NCI-H82 (cell line): ENCODE measurements at regions not wholly inside any gene's neighbourhood (a gene's known extent, or its start where the extent isn't known, plus 50 kb on each side); places are given as distances from the start of the nearest gene placed in this dataset.
"Not testable (repeated sequence)": the region's sequence is repeated elsewhere in the genome, so short reads cannot be mapped to it uniquely, and the experiment has no call there.

ENCODE experiments used
- DNase-seq: peaks from one replicate; lab custom pipeline; 2025; lab: John Stamatoyannopoulos, UW

- no peak for DNase-seq
Measured at GRCh38 chr4:125594056-125594602, 279.4 kb downstream of the FAT4 start.

GRCh38 chr4:125605926-125606325, 291.2 kb downstream of the FAT4 start:
- not testable (repeated sequence) for DNase-seq

DNA sequence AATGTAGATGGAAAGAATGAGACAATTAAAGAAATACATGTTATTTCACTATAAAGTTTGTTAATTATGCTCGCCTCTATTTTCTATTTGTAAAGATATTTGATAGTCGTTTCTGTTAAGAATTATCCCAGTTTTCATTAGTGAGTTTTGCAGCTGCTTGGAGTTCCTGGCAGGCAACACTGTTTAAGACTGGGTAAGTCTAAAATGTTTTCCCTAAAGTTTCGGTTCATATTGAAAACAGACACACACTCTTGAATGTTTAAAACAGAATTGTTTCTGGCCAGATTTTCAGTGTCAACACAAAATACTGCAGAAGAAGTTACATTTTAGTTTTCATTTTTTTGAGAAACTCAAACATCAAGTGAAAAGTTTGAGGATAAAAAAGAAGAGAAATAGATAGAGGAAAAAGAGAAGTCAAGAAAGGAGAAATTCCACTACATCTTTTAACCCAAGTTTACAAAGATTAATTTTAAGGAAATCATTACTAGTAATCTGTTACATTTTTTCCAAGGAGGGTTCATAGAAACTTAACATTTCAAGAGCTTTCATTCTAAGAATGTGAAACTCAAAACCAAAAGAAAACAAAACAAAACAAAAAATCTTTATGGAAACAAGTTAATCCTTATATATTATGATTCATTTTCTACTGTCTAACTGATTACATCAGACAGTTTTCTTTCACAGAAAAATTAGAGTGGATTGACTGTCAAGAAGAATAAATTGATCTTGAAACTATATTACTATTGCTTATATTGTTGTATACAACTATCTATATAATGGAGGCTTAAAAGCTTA, 305.5 kb downstream of the FAT4 start:
- no peak for DNase-seq

GRCh38 chr4:125624951-125625350, 310.2 kb downstream of the FAT4 start:
- no peak for DNase-seq

DNA sequence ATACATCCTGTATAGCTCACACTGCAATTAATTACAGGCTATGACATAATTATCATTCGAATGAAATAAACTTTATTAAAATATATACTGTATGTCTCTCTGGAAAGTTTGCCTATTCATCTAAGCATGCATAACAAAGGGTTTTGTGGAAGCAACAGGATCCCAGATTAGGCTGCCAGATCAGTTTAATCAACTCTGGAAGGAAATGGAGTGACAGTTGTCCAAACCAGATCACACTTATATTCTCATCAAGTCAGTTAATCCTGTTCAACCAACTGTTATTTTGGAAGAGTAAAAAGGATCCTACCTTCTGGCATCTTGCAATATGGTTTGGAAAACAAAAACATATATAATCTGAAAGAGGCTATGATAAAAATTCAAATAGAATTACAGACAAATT, 312.2 kb downstream of the FAT4 start:
- DNase-seq = peak; percentile 84

GRCh38 chr4:125639182-125639621, 324.4 kb downstream of the FAT4 start:
- DNase-seq = peak; percentile 30

- DNase-seq = no peak
Measured at GRCh38 chr4:125641611-125642010, 326.9 kb downstream of the FAT4 start.

GRCh38 chr4:125642645-125643044, 327.9 kb downstream of the FAT4 start:
- DNase-seq = peak; percentile 25

GRCh38 chr4:125649452-125649851, 334.7 kb downstream of the FAT4 start:
- DNase-seq = no peak

GRCh38 chr4:125650557-125650956, 335.8 kb downstream of the FAT4 start:
- no peak for DNase-seq

DNA sequence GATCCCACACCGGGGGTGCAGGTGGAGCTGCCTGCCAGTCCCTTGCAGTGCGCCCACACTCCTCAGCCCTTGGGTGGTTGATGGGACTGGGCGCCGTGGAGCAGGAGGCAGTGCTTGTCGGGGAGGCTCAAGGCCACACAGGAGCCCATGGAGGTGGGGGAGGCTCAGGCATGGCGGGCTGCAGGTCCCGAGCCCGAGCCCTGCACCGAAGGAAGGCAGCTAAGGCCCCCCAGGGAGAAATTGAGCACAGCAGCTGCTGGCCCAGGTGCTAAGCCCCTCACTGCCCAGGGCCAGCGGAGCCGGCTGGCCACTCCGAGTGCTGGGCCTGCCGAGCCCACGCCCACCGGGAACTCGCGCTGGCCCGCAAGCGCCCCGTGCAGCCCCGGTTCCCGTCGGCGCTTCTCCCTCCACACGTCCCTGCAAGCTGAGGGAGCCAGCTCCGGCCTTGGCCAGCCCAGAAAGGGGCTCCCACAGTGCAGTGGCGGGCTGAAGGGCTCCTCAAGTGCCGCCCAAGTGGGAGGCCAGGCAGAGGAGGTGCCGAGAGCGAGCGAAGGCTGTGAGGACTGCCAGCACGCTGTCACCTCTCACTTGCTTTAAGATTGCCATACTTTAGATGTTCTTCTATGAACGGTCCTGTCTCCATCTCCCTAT, 337.1 kb downstream of the FAT4 start:
- DNase-seq = not testable (repeated sequence)

- no peak for DNase-seq
Measured at GRCh38 chr4:125658773-125659172, 344.0 kb downstream of the FAT4 start.

DNA sequence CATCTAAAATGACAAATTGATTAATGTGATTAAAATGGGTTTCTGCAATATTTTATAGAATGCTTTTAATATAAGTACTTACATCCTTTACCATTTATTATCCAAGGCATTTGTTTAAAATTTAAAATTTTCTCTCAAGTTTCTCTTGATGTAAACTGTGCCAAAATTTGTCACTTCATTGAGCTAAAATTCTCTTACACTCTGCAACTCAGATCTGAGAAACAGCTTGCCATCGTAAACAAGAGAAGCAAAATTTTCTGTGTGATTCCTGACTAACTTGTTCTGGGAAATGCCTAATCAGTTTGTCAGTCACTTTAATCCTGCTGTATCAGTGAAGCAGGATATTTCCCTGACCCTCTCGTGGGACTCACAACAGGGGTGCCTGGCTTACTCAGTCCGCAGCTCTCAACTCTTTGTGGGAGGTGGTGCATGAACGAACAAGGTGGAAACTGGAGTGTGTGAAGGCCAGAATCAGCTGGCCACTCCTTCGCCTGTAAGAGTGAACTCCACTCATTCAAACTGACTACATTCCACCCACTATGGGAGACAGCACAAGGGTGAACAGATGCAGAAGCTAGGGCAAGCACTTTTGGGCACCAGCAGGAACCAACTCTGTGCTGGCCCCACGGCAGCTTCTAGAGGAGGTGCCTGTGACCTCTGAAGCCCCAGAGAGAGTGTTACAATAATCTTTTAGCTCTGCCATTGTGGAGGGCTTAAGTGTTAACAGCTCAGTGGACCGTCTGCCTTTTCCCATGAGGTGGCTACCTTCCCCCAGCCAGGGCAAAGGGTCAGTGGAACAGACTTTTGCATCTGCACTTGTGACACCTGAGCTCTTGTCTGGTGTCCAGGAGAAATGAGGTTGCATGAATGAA, 349.4 kb downstream of the FAT4 start:
- no peak for DNase-seq

GRCh38 chr4:125666635-125667034, 351.9 kb downstream of the FAT4 start:
- no peak for DNase-seq

DNA sequence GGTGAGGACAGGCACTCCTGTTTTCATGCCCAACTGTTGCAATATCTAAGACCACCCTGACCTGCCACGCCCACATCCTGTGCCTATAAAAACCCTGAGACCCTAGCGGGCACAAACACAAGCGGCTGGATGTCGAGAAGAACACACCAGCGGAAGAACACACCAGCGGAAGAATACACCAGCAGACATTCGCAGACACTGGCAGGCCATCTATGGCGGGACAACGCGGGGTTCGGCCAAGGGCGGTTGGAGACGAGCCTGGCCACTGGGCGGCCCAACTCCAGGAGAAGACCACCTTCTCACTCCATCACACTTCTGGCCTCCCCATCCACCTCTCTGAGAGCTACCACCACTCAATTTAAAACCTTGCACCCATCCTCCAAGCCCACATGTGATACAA, 361.4 kb downstream of the FAT4 start:
- DNase-seq = no peak

DNA sequence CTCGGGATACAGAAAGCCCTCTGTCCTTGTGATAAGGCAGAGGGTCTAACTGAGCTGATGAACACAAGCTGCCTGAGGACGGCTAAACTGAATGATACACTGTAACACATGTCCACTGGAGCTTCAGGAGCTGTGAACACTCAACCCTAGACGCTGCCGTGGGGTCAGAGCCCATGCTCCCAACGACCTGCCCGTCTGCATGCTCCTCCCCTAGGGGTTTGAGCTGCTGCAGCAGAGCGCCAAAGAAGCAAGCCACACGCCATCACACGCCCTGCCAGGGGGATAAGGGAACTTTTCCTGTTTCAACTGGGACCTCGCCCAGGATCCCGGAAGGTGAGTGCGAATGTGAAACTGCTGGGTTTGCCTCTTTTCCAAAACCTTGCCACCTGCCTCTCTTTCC, 361.8 kb downstream of the FAT4 start:
- DNase-seq = no peak

DNA sequence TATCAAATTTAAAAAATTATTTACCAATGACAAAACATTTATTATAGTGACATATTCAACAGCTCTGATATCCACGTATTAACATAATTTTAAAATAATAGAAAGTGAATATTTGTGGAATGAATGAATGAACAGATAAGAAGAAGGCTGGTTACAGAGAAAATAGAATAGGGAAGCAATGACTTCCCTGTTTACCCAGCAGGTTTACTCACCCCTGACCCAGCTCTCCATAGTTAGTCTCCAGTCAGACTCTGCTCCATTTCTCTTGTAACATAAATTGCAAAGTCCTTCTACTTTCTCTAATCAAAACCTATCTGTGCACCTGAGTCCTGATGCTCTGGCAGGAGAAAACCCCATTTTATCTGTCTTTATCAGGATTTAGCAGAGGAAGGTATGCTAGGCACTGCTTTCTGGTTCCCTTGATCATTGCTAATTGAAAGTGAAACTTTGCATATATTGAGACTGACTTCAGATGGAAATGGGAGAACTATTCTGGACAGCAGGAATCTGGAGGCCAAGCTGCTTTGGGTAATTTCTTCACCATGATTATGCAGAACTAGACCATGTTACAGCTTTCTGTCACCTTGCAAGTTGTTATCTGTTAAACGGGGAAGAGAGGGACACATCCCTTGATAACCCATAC, 363.0 kb downstream of the FAT4 start:
- DNase-seq = no peak

DNA sequence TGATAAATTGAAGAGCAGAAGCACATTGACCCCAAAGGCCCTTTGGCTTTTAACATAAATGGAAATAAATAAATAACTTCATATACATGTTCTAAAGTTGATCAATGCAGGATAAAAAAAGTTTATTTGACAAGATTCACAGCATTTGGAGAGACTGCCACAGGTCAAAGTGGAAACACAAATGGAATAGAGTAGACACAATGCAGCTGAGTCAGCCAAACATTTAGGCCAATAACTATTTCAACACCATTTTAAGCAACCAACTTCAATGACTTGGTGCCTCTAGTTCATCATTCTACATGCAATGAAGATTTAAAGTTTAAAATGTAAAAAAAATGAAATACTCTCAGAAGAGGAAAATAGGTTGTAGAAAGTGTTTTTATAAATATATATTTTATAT, 365.2 kb downstream of the FAT4 start:
- no peak for DNase-seq

DNA sequence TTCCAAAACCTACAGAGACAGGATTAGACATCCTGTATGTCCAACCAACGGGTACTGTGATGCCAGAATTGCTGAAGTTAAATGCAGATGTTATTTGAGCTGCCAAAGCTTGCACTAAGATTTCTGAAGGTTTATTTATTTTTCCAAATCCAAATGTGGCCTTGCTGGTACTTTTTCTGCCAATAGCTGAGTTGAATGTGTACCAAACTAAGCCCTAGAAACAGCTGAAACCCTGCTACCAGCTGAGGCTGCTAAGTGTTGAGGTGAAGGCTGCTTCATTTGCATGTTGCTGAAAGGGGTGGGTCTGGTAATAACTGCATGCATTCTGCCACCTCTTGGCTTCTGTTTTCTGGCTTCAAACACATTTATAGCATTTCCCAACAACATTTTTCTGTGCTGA, 366.5 kb downstream of the FAT4 start:
- no peak for DNase-seq

- DNase-seq = no peak
Measured at GRCh38 chr4:125682730-125683129, 368.0 kb downstream of the FAT4 start.

DNA sequence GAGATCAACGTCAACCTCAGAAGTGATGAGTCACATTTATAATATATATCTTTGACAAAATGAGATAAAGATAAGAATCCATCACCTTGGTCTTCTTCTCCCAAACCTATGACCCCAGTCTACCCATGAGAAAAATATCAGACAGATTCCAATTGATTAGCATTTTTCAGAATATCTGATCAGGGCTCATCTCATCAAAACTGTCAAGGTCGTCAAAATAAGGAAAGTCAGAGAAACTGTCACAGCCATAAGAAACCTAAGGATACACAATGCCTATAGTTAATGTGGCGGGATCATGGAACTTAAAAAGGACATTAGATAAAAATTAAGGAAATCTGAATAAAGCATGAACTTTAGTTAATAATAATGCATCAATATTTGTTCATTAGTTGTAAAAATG, 374.1 kb downstream of the FAT4 start:
- no peak for DNase-seq

- DNase-seq = no peak
Measured at GRCh38 chr4:125689805-125690204, 375.1 kb downstream of the FAT4 start.
